Naive thymus-derived CD8-positive, alpha-beta T cell (primary cell): ENCODE measurements at regions not wholly inside any gene's neighbourhood (a gene's known extent, or its start where the extent isn't known, plus 50 kb on each side); places are given as distances from the start of the nearest gene placed in this dataset.

Experiments used
- ATAC-seq, 2 donors: fragments of 150-1000 bp; cut with Tn5 transposase in 1 of 2; sonication (Bioruptor Pico), chemical (Tn5 transposase) in 1 of 2; 1 replicate in 1 of 2; 2 replicates in 1 of 2; pipeline ENCODE4 v1.10.0; 2021; ENCODE audit warnings: mild to moderate bottlenecking in 2 of 2, moderate library complexity in 2 of 2
- POLR2A ChIA-PET: fragments of 350-600 bp; sonication (Branson Sonifier 250); formaldehyde crosslinking; loops from one replicate; lab custom pipeline; 2021; ENCODE audit warnings: antibody characterized with exemption; lab: Charles Lee
- DNase-seq, 10 donors: peaks; one replicate each; pipeline versions ENCODE4 v3.0.0 to v3.0.0-alpha.2; 2020 to 2022
- H3K27ac Mint-ChIP-seq, 10 donors: one replicate each; pipeline ENCODE4 v1.8.0; 2020 to 2022; ENCODE audit warnings: mild to moderate bottlenecking in 10 of 10, mixed read lengths in 10 of 10, moderate library complexity in 4 of 10, inconsistent platforms in 1 of 10
- H3K27me3 Mint-ChIP-seq, 5 donors: one replicate each; pipeline ENCODE4 v1.8.0; 2021 to 2022; ENCODE audit warnings: mixed read lengths in 5 of 5
- H3K36me3 Mint-ChIP-seq, 3 donors: one replicate each; pipeline ENCODE4 v1.8.0; 2020 to 2022; ENCODE audit warnings: mixed read lengths in 3 of 3, mild to moderate bottlenecking in 2 of 3, inconsistent platforms in 1 of 3
- H3K4me1 Mint-ChIP-seq, 4 donors: one replicate each; pipeline ENCODE4 v1.8.0; 2021 to 2022; ENCODE audit warnings: mixed read lengths in 4 of 4
- H3K4me3 Mint-ChIP-seq, 10 donors: one replicate each; pipeline ENCODE4 v1.8.0; 2020 to 2022; ENCODE audit warnings: mild to moderate bottlenecking in 10 of 10, mixed read lengths in 10 of 10, moderate library complexity in 6 of 10, inconsistent platforms in 1 of 10
- H3K9me3 Mint-ChIP-seq, 9 donors: one replicate each; pipeline ENCODE4 v1.8.0; 2020 to 2022; ENCODE audit warnings: mixed read lengths in 9 of 9, mild to moderate bottlenecking in 3 of 9, inconsistent platforms in 1 of 9, moderate library complexity in 1 of 9

DNA sequence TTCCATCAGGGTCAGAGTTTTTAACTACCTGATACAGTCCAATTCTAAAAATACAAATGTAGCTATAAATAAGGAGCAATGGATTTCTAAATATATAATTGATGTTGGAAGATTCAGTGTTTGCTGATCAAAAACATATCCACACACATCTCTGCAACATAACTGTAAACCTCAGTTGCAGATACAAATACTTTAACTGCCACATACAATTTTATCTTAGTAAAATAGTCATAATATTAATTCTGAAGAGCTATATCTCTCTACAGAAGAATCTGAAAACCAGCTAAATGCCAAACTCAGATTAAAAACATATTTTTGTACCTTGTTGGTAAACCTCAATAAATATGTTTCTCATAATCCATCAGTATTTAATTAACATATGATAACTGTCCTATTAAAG lies 674.3 kb upstream of the INTU start:
- no peaks in the 10 kb centered on the region for H3K36me3 Mint-ChIP-seq
- H3K4me1 Mint-ChIP-seq, result no peaks in the 10 kb centered on the region
- no peak for ATAC-seq
- POLR2A ChIA-PET, result no interaction called here
- no peak for DNase-seq
- H3K27ac Mint-ChIP-seq, result no peak overlapping the region
- H3K4me3 Mint-ChIP-seq, result no peak overlapping the region
- no peaks in the 10 kb centered on the region for H3K27me3 Mint-ChIP-seq
- peaks cover 0 to 25% (median 2%) of the 10 kb centered on the region in 9 donors for H3K9me3 Mint-ChIP-seq

DNA sequence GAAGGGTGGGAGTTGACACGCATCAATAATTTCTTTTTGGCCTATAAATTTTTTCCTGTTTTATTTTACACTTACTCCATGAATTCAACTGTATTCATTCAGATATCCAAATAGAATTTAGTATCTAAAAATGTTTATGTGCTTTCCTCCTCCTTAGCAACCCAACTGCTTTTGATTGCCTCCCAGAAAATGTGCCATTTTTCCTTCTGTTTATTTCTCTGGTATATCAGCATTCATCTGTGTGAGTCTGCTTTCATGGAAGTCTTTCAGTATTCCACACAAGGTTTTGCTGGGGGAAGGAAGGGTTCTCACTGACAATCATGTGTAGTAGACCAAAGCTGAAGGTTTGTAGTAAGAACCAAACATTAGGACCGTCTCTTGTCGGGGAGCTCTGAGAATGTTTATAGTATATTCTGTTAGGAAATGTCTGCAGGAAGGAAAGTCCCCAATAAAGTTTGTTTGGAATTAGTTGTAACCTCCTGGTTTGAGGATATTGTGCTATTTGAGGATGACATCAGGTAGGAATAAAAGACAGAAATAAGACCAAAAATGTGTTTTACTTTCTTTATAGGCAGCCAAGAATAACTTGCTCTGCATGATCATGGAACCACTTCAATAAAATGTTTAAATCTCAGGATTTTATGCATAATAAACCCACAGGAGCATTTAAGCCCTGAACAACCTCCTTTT lies 673.6 kb upstream of the INTU start:
- Mint-ChIP-seq H3K9me3 (peaks cover 0 to 25% (median 2%) of the 10 kb centered on the region in 9 donors), H3K27me3 (no peaks in the 10 kb centered on the region), H3K27ac (no peak overlapping the region), H3K36me3 (no peaks in the 10 kb centered on the region), H3K4me3 (no peak overlapping the region), H3K4me1 (no peaks in the 10 kb centered on the region)
- DNase-seq (no peak), ATAC-seq (no peak)
- POLR2A ChIA-PET, result no interaction called here

DNA sequence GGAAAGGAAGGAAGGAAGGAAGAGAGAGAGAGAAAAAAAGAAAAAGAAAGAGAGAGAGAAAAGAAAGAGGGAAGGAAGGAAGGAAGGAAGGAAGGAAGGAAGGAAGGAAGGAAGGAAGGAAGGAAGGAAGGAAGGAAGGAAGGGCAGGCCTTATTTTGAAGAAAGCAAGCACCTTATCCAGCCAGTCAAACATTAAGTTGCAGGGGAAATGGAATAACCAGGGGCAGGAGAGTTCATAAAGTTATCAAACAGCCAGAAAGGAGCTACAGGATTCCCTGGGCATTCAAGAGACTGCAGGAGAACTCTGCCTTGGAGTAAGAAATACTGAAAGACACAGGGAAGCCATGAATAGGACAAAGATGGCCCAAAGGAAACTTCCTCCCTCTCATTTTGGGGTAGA lies 672.0 kb upstream of the INTU start:
- Mint-ChIP-seq H3K4me1 (no peaks in the 10 kb centered on the region), H3K27me3 (no peaks in the 10 kb centered on the region), H3K4me3 (no peak overlapping the region), H3K27ac (peak overlapping the region in 1 of 10 donors; percentile 61), H3K9me3 (peaks cover 0 to 33% (median 2%) of the 10 kb centered on the region in 9 donors), H3K36me3 (no peaks in the 10 kb centered on the region)
- POLR2A ChIA-PET, result no interaction called here
- DNase-seq, result no peak
- ATAC-seq, result no peak

DNA sequence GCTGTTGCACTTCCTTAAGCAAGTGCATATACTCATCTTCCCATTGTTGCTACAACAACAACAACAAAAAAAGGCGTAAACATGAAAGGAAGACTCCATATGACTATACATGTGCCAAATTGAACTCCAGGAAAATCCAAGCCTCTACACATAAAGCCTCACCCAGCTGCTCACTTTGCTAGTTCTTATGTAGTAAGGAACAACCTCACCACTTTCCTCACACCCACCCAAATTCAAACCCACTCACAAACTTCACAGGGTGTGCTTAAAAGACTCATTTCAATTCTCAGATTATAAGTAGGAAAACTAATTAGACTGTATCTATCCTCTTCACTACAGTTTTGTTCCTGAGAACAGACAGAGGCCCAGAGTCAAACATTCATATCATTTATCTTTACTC lies 671.1 kb upstream of the INTU start:
- H3K4me3 Mint-ChIP-seq, result no peak overlapping the region
- no peaks in the 10 kb centered on the region for H3K36me3 Mint-ChIP-seq
- no peak overlapping the region for H3K27ac Mint-ChIP-seq
- ATAC-seq (no peak), DNase-seq (no peak)
- peaks cover 0 to 35% (median 3%) of the 10 kb centered on the region in 9 donors for H3K9me3 Mint-ChIP-seq
- POLR2A ChIA-PET, result no interaction called here
- H3K4me1 Mint-ChIP-seq, result no peaks in the 10 kb centered on the region
- H3K27me3 Mint-ChIP-seq, result no peaks in the 10 kb centered on the region

DNA sequence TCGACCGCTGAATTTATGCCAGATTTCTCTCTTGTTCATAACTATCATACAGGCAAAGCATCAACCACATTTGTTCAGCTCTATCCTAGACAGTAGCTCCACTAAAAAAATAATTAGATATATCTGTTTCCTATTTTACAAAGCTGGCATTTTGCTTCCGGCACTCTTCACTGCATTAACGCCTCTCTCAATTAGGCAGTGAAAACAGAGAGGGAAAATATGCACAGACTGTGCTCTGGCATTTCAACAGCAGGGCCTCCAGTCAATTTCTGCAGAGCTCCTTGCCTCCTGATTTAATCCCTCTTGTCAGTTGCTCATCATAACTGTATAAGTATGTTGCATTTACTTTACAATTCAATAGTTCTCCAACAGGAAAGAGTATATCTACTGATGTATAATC lies 666.9 kb upstream of the INTU start:
- H3K4me1 Mint-ChIP-seq, result no peaks in the 10 kb centered on the region
- no peak overlapping the region for H3K4me3 Mint-ChIP-seq
- H3K36me3 Mint-ChIP-seq, result no peaks in the 10 kb centered on the region
- ATAC-seq (no peak), DNase-seq (no peak)
- H3K27me3 Mint-ChIP-seq, result no peaks in the 10 kb centered on the region
- POLR2A ChIA-PET, result no interaction called here
- no peak overlapping the region for H3K27ac Mint-ChIP-seq
- H3K9me3 Mint-ChIP-seq, result peaks cover 0 to 27% (median 3%) of the 10 kb centered on the region in 9 donors

DNA sequence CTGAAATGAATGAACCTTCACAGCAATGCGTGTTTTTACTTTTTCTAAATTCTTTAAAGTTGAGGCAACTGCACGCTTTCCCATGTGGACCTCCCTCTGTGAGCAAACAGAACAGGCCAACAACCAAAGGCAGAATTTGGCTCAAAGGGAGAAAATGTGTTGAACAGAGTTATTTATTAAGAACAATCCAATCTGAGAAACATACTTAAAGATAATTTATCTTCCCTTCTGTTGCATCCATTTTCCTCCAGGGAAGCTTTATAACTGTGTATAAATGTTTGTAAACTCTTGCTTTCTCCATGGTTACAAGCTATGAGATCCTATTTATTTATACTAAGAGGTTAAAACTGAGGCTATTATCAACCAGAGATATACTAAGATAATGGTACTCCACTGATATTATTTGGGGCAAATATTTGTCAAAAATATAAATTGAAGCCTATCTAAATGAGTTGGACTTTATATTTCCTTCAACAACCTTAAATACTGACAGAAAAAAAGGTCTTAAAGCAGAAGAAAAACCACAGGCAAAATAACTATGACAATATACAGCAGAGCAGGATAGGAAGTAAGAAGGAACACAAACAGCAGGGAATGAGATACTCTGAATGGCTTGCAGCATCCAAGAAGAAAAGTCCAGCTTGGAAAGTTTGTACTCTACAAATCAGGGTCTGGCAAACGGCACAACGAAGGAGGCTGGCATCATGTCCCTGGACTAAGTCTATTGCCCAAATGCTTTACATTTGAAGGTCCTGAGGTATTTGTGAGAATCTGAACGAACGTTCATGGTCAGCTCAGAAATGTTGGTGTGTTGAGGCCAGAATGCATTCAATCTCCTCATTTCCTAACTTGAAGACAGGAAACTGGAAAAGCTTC lies 663.2 kb upstream of the INTU start:
- POLR2A ChIA-PET, result no interaction called here
- no peaks in the 10 kb centered on the region for H3K27me3 Mint-ChIP-seq
- H3K4me3 Mint-ChIP-seq, result no peak overlapping the region
- DNase-seq (no peak), ATAC-seq (no peak)
- H3K4me1 Mint-ChIP-seq, result no peaks in the 10 kb centered on the region
- H3K27ac Mint-ChIP-seq, result no peak overlapping the region
- H3K9me3 Mint-ChIP-seq, result peaks cover 0 to 25% (median 2%) of the 10 kb centered on the region in 9 donors
- H3K36me3 Mint-ChIP-seq, result no peaks in the 10 kb centered on the region

DNA sequence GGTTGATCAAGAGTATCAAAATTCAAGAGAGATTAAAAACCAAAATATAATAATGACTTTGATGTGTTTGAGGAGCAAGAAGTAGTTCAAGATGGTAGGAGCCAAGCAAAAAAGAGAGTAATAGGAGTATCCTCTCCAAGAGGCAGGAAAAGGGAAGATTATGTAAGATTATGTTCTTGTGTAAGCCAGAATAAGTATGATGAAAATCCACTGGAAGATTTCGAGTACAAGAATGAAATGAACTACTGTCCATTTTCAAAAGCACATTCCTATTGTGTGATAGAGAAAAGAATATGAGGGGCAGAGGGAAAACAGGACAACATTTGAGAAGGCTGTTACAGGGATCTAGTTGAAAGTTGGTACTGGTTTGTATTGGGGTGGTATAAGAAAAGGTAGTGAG lies 659.6 kb upstream of the INTU start:
- POLR2A ChIA-PET, result no interaction called here
- no peaks in the 10 kb centered on the region for H3K27me3 Mint-ChIP-seq
- H3K36me3 Mint-ChIP-seq, result no peaks in the 10 kb centered on the region
- no peak for ATAC-seq
- no peak overlapping the region for H3K4me3 Mint-ChIP-seq
- peaks cover 0 to 25% (median 3%) of the 10 kb centered on the region in 9 donors for H3K9me3 Mint-ChIP-seq
- DNase-seq, result no peak
- no peak overlapping the region for H3K27ac Mint-ChIP-seq
- H3K4me1 Mint-ChIP-seq, result no peaks in the 10 kb centered on the region

DNA sequence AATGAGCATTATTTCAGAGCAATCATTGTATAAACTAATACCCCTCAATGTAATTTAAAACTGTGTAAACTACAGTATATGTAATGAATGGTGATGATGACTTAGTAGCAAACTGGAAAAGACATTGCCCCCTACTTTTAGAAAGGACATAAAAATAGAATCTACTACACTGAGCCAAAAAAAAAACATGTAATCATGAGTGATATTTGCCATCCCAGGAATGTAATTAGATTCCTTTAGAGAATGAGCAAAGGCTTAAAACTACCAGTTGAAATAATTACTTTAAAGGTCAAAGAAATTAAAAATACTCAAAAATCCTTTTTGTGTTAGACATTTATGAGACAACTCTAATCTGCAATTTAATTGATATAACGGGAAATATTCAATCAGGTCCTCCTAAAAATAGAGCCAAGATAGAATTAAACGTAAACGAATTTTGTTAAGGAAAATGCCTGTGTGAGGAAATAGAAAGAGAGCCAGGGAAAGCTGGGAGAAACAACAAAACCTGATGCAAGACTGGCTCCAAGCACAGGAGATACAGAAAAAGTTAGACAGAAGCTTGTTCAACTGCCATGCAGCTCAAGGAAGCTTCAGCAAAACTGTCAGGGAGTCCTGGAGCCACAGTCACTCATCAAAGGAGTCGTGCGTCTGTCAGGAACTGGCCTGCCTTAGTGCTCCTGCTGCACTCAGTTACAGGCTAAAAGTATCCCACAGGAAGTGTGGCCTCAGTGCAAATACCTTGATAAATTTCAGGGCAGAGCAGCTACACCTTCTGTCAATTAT lies 655.7 kb upstream of the INTU start:
- no peaks in the 10 kb centered on the region for H3K27me3 Mint-ChIP-seq
- ATAC-seq (no peak), DNase-seq (no peak)
- POLR2A ChIA-PET, result no interaction called here
- no peak overlapping the region for H3K4me3 Mint-ChIP-seq
- peaks cover 0 to 33% (median 7%) of the 10 kb centered on the region in 9 donors for H3K9me3 Mint-ChIP-seq
- no peaks in the 10 kb centered on the region for H3K36me3 Mint-ChIP-seq
- no peak overlapping the region for H3K27ac Mint-ChIP-seq
- no peaks in the 10 kb centered on the region for H3K4me1 Mint-ChIP-seq

DNA sequence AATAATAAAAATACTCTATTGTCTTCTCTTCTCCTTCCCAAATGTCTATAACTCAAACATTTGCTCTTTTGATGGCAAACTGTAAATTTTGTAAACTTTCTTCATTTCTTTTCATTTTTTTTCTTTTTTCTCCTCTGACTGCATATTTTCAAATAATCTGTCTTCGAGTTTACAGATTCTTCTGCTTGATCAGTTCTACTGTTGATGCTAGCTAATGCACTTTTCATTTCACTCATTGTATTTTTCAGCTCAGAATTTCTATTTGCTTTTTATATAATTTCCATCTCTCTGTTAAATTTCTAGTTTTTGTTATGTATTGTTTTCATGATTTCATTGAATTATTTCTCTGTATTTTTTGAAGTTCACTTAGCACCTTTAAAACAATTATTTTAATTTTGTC lies 646.8 kb upstream of the INTU start:
- POLR2A ChIA-PET, result no interaction called here
- ATAC-seq (no peak), DNase-seq (no peak)
- H3K9me3 Mint-ChIP-seq, result peaks cover 4 to 24% (median 17%) of the 10 kb centered on the region in 9 donors
- no peak overlapping the region for H3K27ac Mint-ChIP-seq
- no peaks in the 10 kb centered on the region for H3K27me3 Mint-ChIP-seq
- no peaks in the 10 kb centered on the region for H3K36me3 Mint-ChIP-seq
- no peak overlapping the region for H3K4me3 Mint-ChIP-seq
- H3K4me1 Mint-ChIP-seq, result no peaks in the 10 kb centered on the region

DNA sequence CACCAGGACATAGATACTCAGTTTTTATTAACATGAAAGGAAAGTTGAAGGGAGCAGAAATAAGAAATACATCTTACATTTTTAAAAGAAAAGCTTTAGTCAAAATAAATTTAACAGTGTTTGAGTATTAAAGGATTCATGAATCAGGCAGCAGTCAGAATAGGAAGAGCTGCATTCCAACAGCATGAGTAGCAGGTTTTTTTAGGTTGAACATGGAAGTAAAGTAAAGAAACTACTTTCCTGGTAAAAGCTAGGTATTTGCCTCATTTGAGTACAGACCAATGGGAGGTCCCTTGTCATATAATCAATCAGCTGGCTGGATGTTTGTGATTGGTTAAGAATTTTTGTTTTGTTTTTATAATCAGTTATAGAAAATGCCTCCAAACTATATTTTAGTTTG lies 645.9 kb upstream of the INTU start:
- Mint-ChIP-seq H3K36me3 (no peaks in the 10 kb centered on the region), H3K27me3 (no peaks in the 10 kb centered on the region), H3K4me3 (no peak overlapping the region), H3K4me1 (no peaks in the 10 kb centered on the region), H3K9me3 (peaks cover 4 to 24% (median 17%) of the 10 kb centered on the region in 9 donors), H3K27ac (no peak overlapping the region)
- ATAC-seq, result no peak
- DNase-seq, result no peak
- POLR2A ChIA-PET, result no interaction called here

DNA sequence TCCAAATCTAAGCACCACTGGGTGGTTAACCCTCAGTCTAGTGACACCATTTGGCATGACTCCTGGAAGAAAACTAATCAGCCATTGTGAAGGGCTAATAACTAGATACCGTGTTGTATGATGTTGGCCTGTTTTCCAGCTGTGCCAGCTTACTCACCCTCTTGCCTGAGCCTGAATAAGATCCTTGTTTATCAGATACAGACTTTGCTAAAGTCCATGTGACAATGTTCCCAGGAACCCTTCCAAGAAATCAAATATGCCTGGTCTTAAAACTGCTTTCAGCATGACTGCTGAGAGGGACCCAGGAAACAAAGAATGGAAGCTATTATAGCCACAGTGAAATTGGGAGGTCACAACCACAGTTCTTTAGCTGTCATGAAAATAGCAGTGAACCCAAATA lies 640.8 kb upstream of the INTU start:
- no peak overlapping the region for H3K4me3 Mint-ChIP-seq
- H3K36me3 Mint-ChIP-seq, result no peaks in the 10 kb centered on the region
- no peak overlapping the region for H3K27ac Mint-ChIP-seq
- ATAC-seq (no peak), DNase-seq (no peak)
- peaks cover 0 to 15% (median 6%) of the 10 kb centered on the region in 9 donors for H3K9me3 Mint-ChIP-seq
- H3K4me1 Mint-ChIP-seq, result no peaks in the 10 kb centered on the region
- H3K27me3 Mint-ChIP-seq, result no peaks in the 10 kb centered on the region
- POLR2A ChIA-PET, result no interaction called here

DNA sequence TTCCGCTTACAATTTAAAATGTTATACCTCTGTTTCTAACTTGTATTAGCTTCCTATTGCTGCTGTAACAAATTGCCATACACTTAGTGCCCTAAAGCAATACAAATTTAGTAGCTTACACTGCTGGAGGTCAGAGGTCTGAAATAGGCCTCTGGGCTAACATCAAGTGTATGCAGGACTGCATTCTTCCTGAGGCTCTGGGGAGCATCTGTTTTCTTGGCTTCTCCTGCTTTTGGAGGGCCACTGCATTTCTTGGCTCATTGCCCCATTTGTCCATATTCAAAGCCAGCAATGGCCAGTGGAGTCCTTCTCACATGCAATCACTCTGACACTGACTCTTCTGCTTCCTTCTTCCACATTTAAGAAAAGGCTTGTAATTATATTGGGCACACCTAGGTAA lies 639.8 kb upstream of the INTU start:
- no peaks in the 10 kb centered on the region for H3K27me3 Mint-ChIP-seq
- ATAC-seq (no peak), DNase-seq (no peak)
- H3K36me3 Mint-ChIP-seq, result no peaks in the 10 kb centered on the region
- peaks cover 0 to 14% (median 6%) of the 10 kb centered on the region in 9 donors for H3K9me3 Mint-ChIP-seq
- POLR2A ChIA-PET, result no interaction called here
- no peaks in the 10 kb centered on the region for H3K4me1 Mint-ChIP-seq
- no peak overlapping the region for H3K27ac Mint-ChIP-seq
- no peak overlapping the region for H3K4me3 Mint-ChIP-seq

DNA sequence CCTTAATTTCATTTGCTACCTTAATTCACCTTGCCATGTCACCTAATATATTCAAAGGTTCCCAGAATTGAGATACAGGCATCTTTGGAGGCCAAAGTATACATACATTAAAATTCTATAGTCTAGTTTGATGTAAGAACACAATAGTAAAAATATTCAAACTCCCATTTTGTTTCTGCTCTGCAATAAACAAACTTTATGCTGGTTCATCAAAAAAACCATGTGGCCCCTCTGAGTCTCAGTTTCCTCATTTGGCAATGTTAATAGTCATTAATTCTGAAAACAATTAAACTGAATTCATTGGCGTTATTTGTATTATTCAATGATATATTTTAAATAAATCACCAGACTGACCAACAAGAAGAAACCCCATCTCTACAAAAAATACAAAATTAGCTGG lies 639.4 kb upstream of the INTU start:
- ATAC-seq, result no peak
- Mint-ChIP-seq H3K4me3 (no peak overlapping the region), H3K27ac (no peak overlapping the region), H3K36me3 (no peaks in the 10 kb centered on the region), H3K4me1 (no peaks in the 10 kb centered on the region), H3K27me3 (no peaks in the 10 kb centered on the region), H3K9me3 (peaks cover 0 to 14% (median 6%) of the 10 kb centered on the region in 9 donors)
- POLR2A ChIA-PET, result no interaction called here
- DNase-seq, result no peak
